DMS79 (cell line): ENCODE measurements at regions not wholly inside any gene's neighbourhood (a gene's known extent, or its start where the extent isn't known, plus 50 kb on each side); places are given as distances from the start of the nearest gene placed in this dataset.

ENCODE experiments used
- DNase-seq: peaks from one replicate; lab custom pipeline; 2025; lab: John Stamatoyannopoulos, UW

DNA sequence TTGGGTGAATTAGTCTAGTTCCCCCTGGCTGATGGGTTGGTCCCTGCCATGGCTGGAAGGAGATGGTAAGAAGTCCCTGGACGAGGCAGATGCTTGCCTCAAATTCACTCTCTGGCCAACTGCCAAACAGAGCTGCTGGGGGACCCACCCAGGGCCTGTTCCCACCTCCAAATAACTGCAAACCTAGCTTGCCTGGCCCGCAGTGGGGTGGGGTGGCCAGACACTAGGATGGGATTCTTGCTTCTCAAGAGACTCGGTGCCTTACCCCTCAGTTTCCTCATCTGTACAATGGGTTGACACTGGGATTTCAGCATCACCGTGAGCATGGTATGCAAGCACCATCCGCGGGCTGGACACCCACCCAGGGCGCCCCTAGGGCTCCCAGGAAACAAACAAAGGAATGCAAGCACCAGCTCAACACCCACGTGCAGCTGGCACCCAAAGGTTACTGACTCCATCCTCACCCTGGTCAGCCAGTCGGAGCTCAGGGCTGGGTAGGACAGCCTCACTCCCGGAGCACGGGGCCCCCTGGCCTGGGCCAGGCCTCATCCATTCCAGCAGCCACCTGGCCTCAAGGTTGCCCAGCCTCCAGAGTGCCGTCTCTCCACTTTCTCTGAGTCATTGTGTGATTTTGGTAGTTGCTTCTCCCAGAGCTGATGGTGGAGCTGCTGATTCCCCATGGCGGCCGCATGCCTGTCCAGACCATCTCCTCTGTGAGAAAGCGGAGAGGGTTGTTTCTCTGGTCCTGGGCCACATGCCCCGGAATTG is 205.2 kb upstream of the RTL1 start:
- DNase-seq, result no peak

DNA sequence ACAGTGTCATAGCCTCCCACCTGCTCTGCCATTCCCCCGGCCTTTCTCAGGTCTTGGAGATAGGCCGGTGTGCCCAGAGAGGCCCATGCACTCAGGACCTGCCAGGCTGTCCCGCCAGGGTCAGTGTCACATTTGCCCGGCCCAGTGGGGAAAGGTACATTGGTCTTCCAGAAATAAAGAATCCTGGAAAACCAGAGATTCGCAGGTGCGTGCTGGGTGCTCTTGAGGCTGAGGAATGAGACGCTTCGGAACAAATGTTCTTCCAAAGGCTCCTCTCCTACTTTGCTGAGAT is 205.8 kb upstream of the RTL1 start:
- no peak for DNase-seq

DNA sequence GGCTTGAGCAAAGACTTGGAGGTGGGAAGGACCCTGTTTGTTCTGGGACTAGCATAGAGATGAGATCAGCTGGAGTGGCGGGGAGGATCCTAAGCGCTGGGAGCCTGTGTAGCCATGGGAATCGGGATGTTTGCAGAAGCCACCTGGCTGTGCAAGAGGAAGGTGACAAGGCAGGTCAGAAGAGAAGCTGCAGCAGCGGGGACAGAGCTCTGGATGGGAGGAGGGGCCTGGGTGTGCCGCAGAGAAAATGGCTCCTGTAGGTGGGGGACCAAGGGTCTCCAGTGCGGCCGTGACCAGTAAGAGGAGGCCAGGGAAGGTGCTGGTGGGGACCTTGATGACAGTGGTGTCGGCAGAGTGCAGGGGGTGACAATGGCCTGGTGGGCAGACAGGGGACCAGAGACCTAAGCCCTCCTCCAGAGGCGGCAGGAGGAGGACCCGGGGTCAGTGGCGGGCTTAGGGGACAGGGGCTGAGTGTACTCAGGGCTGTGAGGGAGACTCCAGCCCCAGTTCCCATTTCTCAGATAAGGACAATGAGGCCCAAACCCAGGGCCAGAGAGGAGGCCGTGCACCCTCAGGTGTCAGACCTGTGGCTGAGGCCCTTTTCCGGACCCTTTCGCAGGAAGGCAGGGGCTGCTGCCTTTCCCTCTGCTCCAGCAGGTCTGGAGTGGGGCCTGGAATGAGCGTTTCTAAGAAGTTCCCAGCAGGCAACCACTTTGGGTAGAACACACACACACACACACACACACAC is 206.6 kb upstream of the RTL1 start:
- DNase-seq, result no peak

DNA sequence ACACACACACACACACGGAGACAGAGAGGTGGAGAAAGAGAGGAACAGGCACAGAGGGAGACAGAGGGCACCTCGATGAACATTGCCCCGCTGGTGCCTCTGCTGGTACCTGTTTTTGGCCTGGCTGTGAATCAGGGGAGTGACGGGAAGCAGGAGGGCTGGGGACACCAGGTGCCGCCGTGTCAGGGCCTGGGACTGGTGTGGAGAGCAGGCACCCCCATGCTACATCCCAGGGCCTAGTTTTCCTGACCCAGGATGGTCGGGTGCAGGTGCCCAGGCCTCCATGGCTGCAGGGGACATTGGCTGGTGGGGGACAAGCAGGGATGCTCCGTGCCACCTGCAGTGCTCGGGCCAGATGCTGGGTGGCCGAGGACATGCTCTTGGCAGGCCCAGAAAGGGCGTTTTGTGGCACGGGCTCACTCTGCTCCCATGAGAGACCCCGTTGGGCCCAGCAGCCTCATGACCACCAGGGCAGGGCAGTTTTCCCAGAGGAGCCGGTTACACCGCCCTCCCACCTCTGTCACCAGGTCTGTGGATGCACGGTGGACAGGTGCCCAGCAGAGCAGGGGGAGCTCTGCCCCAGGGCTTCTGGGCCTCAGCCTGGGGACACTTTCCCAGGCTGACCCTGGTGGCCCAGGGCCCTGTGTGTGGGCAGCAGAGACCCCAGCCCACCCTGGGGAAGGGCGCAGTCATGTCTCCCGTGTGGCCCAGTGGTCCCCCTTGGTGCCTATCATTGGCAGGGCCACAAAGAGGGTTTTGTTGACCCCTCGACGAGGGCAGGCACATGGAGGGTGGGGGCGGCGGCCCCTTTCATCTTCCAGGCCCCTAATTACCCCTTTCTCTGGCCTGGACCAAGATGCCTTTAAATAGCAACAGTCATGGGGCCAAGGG is 207.5 kb upstream of the RTL1 start:
- no peak for DNase-seq

DNA sequence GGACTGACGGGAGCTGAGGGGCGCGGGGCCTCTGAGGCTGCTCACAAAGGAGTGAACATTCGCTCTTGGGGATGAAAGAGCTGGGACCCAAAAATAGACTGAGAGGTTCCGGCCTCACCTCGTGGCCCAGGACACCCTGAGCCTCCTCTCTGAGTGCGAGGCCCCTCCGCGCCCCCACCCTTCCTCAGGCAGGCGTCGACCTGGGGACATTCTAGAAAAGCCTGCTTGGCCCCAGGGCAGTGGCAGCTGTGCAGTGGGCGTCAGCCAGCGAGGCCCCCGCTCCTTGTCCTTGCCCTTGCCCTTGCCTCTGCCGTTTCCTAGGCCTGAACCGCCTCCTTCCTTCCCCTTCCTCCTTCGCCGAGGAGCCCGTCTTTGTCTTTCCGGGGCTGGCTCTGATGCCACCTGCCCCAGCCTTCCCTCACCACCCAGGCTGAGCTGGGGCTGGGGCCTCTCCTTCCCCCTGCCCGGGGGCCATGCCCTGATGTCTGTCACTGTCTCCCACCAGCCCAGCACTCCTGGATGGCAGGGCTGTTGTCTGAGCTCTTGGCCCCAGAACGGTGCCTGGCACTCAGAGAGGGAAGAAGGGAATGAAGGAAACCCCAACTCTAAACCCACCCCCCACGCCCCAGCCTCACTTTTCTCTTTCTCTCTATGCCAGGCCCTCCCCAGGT is 208.2 kb upstream of the RTL1 start:
- DNase-seq, result no peak

DNA sequence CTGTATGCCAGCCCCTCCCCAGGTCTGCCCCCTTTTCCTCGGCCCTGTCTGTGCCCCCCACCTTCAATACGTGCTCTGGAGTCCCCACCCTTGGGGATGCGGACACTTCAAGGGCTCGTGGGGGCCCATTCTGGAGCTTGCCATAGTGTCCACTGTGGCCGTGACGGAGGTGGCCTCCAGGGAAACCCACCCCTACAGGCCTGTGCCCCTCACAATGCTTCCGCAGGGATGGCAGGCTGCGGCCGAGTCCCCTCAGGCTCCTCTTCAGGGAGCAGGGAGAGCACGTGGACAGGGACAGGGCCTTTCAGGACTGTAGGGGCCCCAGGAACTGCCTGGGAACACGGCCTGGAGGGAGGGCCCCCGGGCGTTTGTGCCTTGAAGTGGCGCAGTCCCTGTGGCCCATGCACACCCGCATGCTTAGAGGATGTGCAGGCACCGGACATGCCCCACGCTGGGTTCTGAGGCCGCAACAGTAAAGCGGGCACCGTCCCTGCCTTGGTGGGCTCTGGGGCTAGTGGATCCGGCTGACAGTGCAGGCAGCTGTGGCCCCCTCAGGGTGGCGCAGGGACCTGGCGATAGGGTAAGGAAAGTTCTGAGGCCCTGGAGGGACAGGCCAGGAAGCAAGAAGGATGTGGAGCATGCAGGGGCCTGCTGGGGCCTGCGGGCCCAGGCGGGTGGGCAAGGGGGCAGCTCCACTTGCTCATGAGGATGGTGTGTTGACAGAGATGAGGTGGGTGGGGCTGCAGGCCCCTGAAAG is 209.0 kb upstream of the RTL1 start:
- DNase-seq, result no peak

DNA sequence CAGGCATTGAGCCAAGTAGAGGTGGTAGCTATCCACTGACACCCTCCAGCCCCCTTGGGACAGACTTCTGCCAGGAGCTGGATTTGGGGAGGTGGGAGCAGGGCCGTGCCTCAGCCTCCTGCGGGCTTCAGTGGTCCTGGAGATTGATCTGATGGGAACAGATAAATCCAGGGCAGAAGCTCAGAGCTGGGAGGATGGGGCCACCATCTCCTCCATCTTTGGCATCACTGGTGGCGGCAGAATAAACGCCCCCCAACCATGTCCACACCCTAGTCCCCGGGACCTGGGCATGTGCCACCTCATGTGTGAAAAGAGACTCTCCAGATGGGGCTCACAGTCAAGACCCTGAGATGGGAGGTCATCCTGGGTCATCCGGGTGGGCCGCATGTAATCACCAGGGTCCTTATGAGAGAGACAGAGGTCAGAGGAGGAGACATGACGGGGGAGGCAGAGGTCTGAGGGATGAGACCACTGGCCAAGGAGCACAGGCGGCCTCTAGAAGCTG is 209.6 kb upstream of the RTL1 start:
- DNase-seq, result no peak

DNA sequence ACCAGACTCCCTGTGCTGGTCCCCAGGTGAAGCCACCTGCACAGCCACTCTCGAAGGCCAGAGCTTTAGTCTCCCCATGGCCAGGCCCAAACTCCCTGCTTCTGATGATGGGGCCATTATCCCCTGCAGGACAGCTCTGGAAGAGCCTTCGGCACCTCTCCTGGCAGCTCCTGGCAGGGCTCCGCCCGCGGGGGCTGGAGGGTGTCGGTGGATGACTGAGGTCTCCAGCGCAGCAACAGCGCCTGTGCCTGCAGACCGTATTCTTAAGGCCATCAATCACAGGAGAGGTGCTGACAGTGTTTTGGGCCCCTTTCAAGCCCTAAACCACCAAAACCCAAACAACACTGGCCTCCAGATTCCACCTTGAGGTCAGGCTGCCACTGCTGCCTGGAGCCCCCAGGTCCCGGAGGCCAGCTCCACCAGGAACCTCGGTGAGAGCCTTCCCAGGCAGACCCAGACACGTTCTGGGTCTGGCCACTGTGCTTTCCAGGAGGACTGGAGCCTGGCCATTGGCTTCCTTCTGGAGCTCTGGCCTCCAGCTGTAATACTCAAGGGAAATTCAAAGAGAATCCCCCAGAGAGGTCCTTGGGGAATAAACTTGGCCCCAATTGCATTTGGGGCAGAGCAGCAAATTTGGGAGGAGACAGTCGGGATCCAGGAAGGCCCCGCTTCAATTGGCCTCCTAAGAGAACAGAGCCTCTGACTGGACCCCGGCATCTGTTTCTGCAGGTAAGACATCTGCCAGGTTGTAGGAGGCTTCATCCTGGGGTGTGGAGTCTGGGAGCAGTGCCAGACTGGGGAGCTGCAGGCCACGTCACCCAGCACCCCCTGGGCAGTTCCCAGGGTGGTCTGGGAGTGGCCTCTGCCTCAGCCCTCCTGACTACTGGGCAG is 210.6 kb upstream of the RTL1 start:
- no peak for DNase-seq

DNA sequence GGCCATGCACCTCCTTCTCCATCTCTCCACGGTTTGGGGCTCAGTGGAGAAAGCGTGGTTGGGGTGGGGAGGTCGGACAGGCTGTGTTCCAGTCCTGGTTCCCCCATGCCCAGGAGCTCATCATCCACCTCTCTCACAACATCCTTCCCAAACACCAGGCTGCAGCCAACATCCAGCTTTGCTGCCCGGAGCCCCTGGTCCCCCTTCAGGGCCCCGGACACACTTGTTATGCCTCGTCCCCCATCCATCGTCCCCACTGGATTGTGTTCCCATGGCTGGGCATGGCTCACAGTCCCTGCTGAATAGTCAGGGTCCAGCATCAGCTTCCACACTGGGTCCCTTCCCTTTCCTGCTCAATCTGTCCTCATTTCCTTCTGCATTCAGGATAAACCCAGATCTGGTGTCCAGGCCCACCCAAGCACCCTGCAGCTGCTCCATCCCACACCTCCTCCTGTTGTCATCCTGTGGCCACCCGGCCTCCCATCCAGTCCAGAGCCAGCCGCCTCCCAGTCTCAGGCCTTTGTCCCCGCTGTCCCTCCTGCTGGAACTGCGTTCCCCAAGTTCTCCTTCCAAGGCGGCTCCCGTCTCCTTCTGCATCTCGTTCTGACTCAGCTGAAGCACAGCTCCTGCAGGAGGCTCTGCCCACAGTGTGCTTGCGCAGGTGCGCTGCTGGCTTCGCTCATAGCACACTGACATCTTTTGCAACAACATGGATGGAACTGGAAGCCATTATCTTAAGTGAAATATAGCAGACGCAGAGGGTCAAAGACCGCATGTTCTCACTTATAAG is 211.4 kb upstream of the RTL1 start:
- no peak for DNase-seq

DNA sequence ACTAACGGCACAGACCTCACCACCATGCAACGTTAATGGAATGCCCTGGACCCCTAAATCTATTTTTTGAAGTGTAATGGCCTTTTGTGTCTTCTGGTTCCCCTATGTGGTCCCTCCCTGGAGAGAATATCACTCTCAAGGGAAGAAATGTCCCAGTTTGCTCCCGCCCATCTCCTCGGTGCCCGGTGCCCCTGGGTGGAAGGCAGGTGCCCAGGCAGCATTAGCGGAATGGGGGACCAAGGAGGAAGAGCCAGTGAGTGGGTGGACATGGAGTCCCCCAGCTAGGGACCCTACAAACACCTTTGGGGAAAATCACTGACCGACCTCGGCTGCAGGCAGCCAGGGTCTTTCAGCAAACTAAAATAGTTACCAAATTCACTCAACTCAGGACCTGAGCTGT is 212.1 kb upstream of the RTL1 start:
- no peak for DNase-seq

DNA sequence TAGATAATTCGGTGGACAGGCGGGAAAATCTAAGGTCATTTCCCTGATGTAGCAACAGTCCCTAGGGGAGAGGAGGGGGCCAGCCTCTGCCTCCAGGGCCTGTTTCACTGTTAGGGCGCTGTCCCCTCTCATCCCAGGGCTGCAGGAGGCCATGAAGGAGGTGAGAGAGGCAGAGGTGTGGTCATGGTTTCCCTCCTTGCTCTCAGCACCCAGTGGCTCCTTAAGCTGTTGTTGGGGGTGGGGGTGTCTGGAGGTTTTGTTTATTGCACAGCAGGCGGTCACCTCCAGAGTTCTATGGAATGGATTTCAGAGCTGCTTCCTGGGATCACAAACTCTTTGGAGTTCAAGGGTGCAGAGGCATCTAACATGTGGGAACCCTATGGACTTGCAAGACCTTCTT is 212.5 kb upstream of the RTL1 start:
- DNase-seq, result no peak

DNA sequence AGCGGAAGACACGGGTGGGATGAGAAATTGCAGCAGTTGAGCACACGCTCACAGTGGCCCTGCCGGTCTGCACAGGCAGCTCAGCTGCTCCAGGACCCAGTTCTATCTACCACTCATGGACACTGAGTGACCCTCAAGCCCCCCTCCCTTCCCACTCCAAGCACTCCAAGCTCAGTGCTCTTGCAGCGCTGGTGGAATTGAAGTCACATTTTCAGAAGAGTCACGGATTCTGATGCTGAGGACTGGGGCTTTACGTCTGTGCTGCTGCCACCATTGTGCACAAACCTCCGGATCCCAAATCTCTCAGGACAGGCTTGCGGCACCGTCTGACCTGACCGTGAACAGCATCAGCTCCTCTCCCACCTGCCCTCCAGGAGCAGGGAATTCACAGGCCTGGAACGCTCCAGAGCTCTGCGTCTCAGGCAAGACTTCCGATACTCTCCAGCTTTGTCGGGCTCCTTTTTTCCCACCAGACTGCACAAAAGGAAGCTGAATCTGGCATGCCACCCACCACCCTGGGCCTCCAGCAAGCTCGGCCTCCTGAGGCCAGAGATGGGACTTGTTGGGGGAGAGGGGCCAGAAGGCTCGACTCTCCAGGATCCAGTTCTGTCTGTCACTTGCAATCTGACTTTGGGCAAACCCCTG is 213.1 kb upstream of the RTL1 start:
- no peak for DNase-seq

DNA sequence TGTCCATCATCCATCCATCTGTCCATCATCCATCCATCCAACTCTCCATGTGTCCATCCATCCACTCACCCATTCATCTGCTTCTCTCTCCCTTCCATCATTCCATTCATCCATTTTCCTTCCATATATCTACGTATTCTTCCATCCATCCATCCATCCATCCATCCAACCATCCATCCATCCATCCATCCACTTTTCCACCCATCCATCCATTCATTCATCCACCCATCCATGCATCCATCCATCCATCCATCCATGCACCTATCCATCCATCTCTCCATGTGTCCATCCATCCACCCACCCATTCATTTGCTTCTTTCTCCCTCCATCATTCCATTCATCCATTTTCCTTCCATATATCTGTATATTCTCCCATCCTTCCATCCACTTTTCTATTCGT is 214.0 kb upstream of the RTL1 start:
- no peak for DNase-seq

DNA sequence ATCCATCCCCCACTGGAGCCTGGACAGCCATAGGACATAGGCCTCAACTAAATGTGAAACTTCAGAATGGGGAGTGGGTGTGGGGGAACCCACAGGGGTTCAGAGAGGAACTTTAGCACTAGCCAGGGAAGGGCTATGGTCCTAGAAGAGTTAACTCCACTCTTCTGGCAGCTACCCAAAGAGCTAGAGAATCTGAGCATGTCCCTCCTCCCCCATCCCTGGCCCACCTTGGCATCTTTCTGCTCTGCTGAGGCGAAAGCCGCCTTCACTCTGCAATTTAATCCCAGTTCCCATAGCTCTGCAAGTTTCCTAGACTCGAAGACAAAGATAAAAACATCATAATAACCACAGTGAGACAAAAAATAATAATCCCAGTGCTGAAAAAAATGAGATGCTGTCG is 214.7 kb upstream of the RTL1 start:
- no peak for DNase-seq

DNA sequence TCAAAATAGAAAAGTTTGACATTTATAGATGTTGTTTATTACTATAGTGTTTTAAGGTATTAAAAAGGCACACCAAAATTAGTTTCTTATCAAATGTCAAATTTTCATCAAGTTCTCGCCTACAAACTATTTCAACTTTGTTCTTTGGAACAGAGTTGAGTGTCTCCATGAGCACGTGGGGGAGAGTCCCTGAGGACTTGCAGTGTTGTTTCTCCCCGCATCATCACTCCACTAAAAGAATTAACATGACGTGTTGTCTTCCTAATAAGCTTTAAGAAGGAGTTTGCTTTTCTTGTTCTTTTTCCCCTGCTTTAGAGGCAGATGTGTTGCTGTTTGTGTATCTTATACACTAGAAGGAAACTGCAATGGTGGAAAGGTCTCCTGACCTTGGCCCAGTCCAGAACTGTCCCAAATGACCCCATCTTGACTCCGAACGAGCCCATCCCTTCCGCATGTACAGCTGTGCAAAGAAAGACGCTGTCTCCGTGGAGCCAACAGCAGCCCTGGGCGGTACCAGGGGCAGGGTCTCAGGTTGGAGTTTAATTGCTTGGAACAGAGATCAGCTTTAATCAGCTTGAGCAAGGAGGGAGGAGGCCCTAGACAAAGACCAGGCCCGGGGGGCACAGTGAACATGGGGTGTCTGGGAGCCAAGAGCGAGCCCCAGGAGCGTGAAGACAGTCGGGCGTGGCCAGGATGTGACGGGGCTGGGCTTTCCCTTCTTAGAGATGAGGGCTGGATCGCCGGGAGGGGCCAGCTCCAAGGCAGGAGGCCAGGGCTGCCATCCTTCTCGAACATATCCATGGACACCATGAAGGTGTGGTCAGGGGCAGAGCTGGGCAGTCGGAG is 215.4 kb upstream of the RTL1 start:
- DNase-seq, result no peak

DNA sequence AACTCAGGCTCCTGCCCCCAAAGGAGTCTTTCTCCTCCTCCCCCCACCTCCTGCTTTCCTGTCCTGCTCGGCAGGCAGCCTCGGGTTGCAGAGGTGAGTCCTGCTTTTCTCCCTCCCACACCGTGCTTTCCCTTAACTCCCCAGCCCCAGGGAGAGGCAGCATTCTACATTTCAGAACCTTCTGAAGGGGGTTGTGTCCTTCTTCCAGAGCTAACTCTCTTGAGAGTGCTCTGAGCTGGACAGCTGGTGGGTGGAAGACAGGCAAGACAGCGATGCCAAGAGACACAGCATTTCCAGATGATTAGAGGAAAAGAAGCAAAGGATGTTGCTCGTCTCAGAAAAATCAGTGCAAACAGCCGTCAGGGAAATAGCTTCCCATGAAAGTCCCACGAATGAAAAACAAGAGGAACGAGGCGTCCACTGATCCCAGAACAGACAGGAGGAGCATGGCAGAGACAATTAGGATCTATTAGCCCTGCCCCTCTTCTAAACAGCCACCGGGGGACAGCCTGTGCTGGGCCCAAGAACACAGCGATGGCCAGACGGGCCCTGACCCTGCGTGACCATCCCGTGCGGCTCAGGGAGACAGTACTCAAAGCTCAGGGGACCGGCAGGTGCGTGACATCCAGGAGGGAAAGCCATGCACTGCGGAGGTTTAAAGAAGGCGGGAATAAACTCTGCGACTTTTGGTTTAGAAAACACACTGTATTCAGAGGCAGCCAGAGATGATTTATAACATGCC is 216.5 kb upstream of the RTL1 start:
- no peak for DNase-seq
